HepG2 (cell line): ENCODE measurements at regions not wholly inside any gene's neighbourhood (a gene's known extent, or its start where the extent isn't known, plus 50 kb on each side); places are given as distances from the start of the nearest gene placed in this dataset.

Experiments used
- ATAC-seq: fragments of 200-7000 bp; cut with Tn5 transposase; 3 replicates; pipeline ENCODE4 v1.9.1; 2020; ENCODE audit warnings: mild to moderate bottlenecking, moderate library complexity
- BruUV-seq: library from RNA; stranded (reverse); fragments of 400-500 nt; replicated peaks from 2 replicates; lab custom pipeline; 2021; lab: Mats Ljungman, UMichigan
- CTCF ChIA-PET: fragments of 300-600 bp; formaldehyde crosslinking; extraction: SDS; loops from one replicate; lab custom pipeline; 2021; ENCODE audit warnings: low total read pairs, inconsistent platforms, low intra/inter-chr PET ratio; lab: Yijun Ruan, JAX
- POLR2A ChIA-PET: fragments of 350-600 bp; sonication (Branson Sonifier 250); formaldehyde crosslinking; loops from one replicate; lab custom pipeline; 2020; ENCODE audit warnings: antibody characterized with exemption, inconsistent platforms; lab: Yijun Ruan, JAX
- DNase-seq: peaks from one replicate; pipeline ENCODE4 v3.0.0-alpha.2; 2015; ENCODE audit warnings: low spot score
- FAIRE-seq: peaks from 3 replicates; lab custom pipeline; 2011; peaks lifted over from hg19 to GRCh38; lab: Jason Lieb, UNC
- H2AFZ ChIP-seq: one replicate; pipeline ENCODE4 v1.6.1; 2011; ENCODE audit warnings: low read length, inconsistent platforms
- H3K27ac ChIP-seq: fragments of 300-600 bp; 3 replicates; pipeline ENCODE4 v1.8.0; 2011; ENCODE audit warnings: mixed run types, mild to moderate bottlenecking, mixed read lengths, low read length, inconsistent platforms; ENCODE audit not compliant: insufficient read depth; ENCODE audit errors: extremely low read length
- H3K27me3 ChIP-seq, 2 experiments: fragments of 200-600 bp in 1 of 2; 2 replicates in 1 of 2; 3 replicates in 1 of 2; pipeline versions ENCODE4 v1.6.0 to v1.8.0; 2011; ENCODE audit warnings: low read length in 2 of 2, mild to moderate bottlenecking in 2 of 2, moderate library complexity in 2 of 2, inconsistent platforms in 1 of 2; ENCODE audit not compliant: insufficient read depth in 2 of 2, control insufficient read depth in 1 of 2
- H3K36me3 ChIP-seq, 2 experiments: fragments of 200-600 bp in 1 of 2; replicated peaks in 1 of 2; 2 replicates in 1 of 2; 3 replicates in 1 of 2; pipeline versions ENCODE4 v1.5.1 to v1.8.0; 2011; ENCODE audit warnings: low read length in 2 of 2, inconsistent platforms in 1 of 2; ENCODE audit not compliant: insufficient read depth in 2 of 2, control insufficient read depth in 1 of 2
- H3K4me1 ChIP-seq: 2 replicates; pipeline ENCODE4 v1.5.1; 2012; ENCODE audit warnings: low read length, inconsistent platforms; ENCODE audit not compliant: insufficient read depth
- H3K4me2 ChIP-seq: 2 replicates; pipeline ENCODE4 v1.6.0; 2011; ENCODE audit warnings: low read depth, low read length, inconsistent platforms
- H3K4me3 ChIP-seq, 3 experiments: fragments of 200-600 bp in 1 of 3; sonication (generic), shearing (Covaris generic) in 1 of 3; replicated peaks in 1 of 3; 2 replicates each; pipeline ENCODE4 v1.5.1; 2011 to 2016; ENCODE audit warnings: low read length in 3 of 3, inconsistent platforms in 2 of 3, low read depth in 2 of 3, mild to moderate bottlenecking in 2 of 3, control low read depth in 1 of 3, mixed read lengths in 1 of 3; ENCODE audit not compliant: insufficient read depth in 1 of 3
- H3K79me2 ChIP-seq: one replicate; pipeline ENCODE4 v1.6.1; 2011; ENCODE audit warnings: low read length, inconsistent platforms; ENCODE audit not compliant: insufficient read depth
- H3K9ac ChIP-seq: 2 replicates; pipeline ENCODE4 v1.6.0; 2011; ENCODE audit warnings: mild to moderate bottlenecking, low read depth, low read length, inconsistent platforms; ENCODE audit not compliant: insufficient read depth
- H3K9me3 ChIP-seq: 2 replicates; pipeline ENCODE4 v1.5.1; 2012; ENCODE audit warnings: mild to moderate bottlenecking, low read length
- H4K20me1 ChIP-seq: 2 replicates; pipeline ENCODE4 v1.6.0; 2011; ENCODE audit warnings: inconsistent platforms, mild to moderate bottlenecking, low read length, moderate library complexity; ENCODE audit not compliant: insufficient read depth
- GFI1 ChIP-seq: sonication (generic); formaldehyde crosslinking; IDR thresholded peaks from 2 replicates; pipeline ENCODE4 v1.5.0; 2020; ENCODE audit warnings: missing genetic modification reagents, mild to moderate bottlenecking, borderline replicate concordance
- HDAC6 ChIP-seq: fragments of 200-600 bp; sonication (generic); IDR thresholded peaks from 2 replicates; pipeline ENCODE4 v1.7.0; 2017; ENCODE audit warnings: mild to moderate bottlenecking, antibody characterized with exemption, low read length, low read depth
- HIVEP1 ChIP-seq: sonication (generic); formaldehyde crosslinking; IDR thresholded peaks from 2 replicates; pipeline ENCODE4 v1.4.0; 2020; ENCODE audit warnings: mild to moderate bottlenecking, missing genetic modification reagents
- NFATC3 ChIP-seq: sonication (generic); formaldehyde crosslinking; IDR thresholded peaks from 2 replicates; pipeline ENCODE4 v1.5.1; 2020; ENCODE audit warnings: mild to moderate bottlenecking, missing genetic modification reagents
- POLR2AphosphoS2 ChIP-seq: IDR thresholded peaks from 2 replicates; pipeline ENCODE4 v1.6.1; 2011; ENCODE audit warnings: low read depth, low read length, improper control_type of control experiment
- ZKSCAN8 ChIP-seq: IDR thresholded peaks from 2 replicates; pipeline ENCODE4 v1.6.1; 2016; ENCODE audit warnings: borderline replicate concordance, missing genetic modification reagents, missing compliant biosample characterization
- ZMAT3 ChIP-seq: sonication (generic); formaldehyde crosslinking; conservative IDR thresholded peaks from 2 replicates; pipeline ENCODE4 v1.7.0; 2021; ENCODE audit warnings: missing genetic modification reagents
- ZNF18 ChIP-seq: sonication (generic); formaldehyde crosslinking; IDR thresholded peaks from 2 replicates; pipeline ENCODE4 v1.8.0; 2022; ENCODE audit warnings: mild to moderate bottlenecking, missing genetic modification reagents; ENCODE audit not compliant: insufficient replicate concordance
- ZNF414 ChIP-seq: sonication (generic); formaldehyde crosslinking; IDR thresholded peaks from 2 replicates; pipeline ENCODE4 v1.5.0; 2020; ENCODE audit warnings: missing genetic modification reagents
- ZNF512B ChIP-seq: sonication (generic); formaldehyde crosslinking; IDR thresholded peaks from 2 replicates; pipeline ENCODE4 v1.5.1; 2020; ENCODE audit warnings: missing genetic modification reagents, mild to moderate bottlenecking, borderline replicate concordance
- ZNF563 ChIP-seq: sonication (generic); formaldehyde crosslinking; IDR thresholded peaks from 2 replicates; pipeline ENCODE4 v1.8.0; 2022; ENCODE audit warnings: mild to moderate bottlenecking, moderate library complexity, missing genetic modification reagents
- ZNF597 ChIP-seq: sonication (generic); formaldehyde crosslinking; IDR thresholded peaks from 2 replicates; pipeline ENCODE4 v1.5.0; 2020; ENCODE audit warnings: missing genetic modification reagents
- ZNF614 ChIP-seq: IDR thresholded peaks from 2 replicates; pipeline ENCODE4 v1.6.1; 2018; ENCODE audit warnings: missing biosample characterization, missing genetic modification reagents, inconsistent platforms, borderline replicate concordance
- ZNF713 ChIP-seq: sonication (generic); formaldehyde crosslinking; IDR thresholded peaks from 2 replicates; pipeline ENCODE4 v1.4.0; 2020; ENCODE audit warnings: mild to moderate bottlenecking, missing genetic modification reagents
- ZNF878 ChIP-seq: sonication (generic); formaldehyde crosslinking; IDR thresholded peaks from 2 replicates; pipeline ENCODE4 v1.8.1; 2023; ENCODE audit warnings: mild to moderate bottlenecking, missing genetic modification reagents, moderate library complexity
- ZSCAN22 ChIP-seq: sonication (generic); formaldehyde crosslinking; IDR thresholded peaks from 2 replicates; pipeline ENCODE4 v1.4.0; 2020; ENCODE audit warnings: mild to moderate bottlenecking, missing genetic modification reagents
- ZSCAN30 ChIP-seq: sonication (generic); formaldehyde crosslinking; IDR thresholded peaks from 2 replicates; pipeline ENCODE4 v1.5.0; 2020; ENCODE audit warnings: mild to moderate bottlenecking, missing genetic modification reagents
- WGBS: methylation state at CpG from one replicate; pipeline ENCODE4 v1.1.6; 2017; ENCODE audit warnings: low lambda C conversion rate; 5-methylcytosine and 5-hydroxymethylcytosine counted together
- in situ Hi-C: cut with HindIII; loops from 2 replicates; pipeline ENCODE4 v1.10.0; 2017; ENCODE audit warnings: low pct_unique_long_range_greater_than_20kb; ENCODE audit not compliant: extremely low pct_ligation_motif_present
- intact Hi-C: fragments of 100-400 bp; cut with micrococcal nuclease; formaldehyde crosslinking; loops from one replicate; pipeline ENCODE4 v1.10.0; 2022; ENCODE audit not compliant: unreplicated experiment

GRCh38 chr4:152224223-152224622 lies 311.7 kb downstream of the FBXW7 start (continued):
- no peak for TF ChIP-seq ZNF512B (CRISPR knock-in tag)
- TF ChIP-seq HIVEP1 (CRISPR knock-in tag): no peak
- TF ChIP-seq NFATC3: no peak
- no peak for TF ChIP-seq ZNF563 (CRISPR knock-in tag)
- TF ChIP-seq GFI1: no peak
- TF ChIP-seq ZSCAN30 (CRISPR knock-in tag): no peak

GRCh38 chr4:152223600-152223999 lies 312.3 kb downstream of the FBXW7 start:
- Histone ChIP-seq H3K9me3 (no peaks in the 10 kb centered on the region), H3K36me3 (no peaks in the 10 kb centered on the region), H4K20me1 (no peaks in the 10 kb centered on the region), H3K79me2 (no peaks in the 10 kb centered on the region), H2AFZ (no peak overlapping the region), H3K27ac (no peak overlapping the region), H3K27me3 (0 out of 5 replicates have a peak, but pooled peaks cover 0 to 3% of the 10 kb centered on the region in 2 experiments), H3K4me2 (no peak overlapping the region), H3K4me3 (no peak overlapping the region), H3K9ac (no peak overlapping the region), H3K4me1 (no peaks in the 10 kb centered on the region)
- ATAC-seq (no peak), FAIRE-seq (no peak), DNase-seq (no peak)
- intact Hi-C loops (no loop called here), in situ Hi-C loops (no loop called here)
- ChIA-PET CTCF (no interaction called here), POLR2A (no interaction called here)
- 0% methylated on average over 2 of the region's 4 CpGs for WGBS
- no TSS peak for BruUV-seq
- no peak for TF ChIP-seq ZKSCAN8 (CRISPR knock-in tag)
- TF ChIP-seq ZMAT3 (CRISPR knock-in tag): no peak
- TF ChIP-seq ZNF18: no peak
- no peak for TF ChIP-seq ZSCAN22 (CRISPR knock-in tag)
- TF ChIP-seq ZNF597: no peak
- no peak for TF ChIP-seq POLR2AphosphoS2
- no peak for TF ChIP-seq ZNF713 (CRISPR knock-in tag)
- TF ChIP-seq ZNF614 (CRISPR knock-in tag): no peak
- TF ChIP-seq HDAC6: no peak
- no peak for TF ChIP-seq ZNF878
- no peak for TF ChIP-seq ZNF414 (CRISPR knock-in tag)
